HepG2 (cell line): ENCODE measurements at regions not wholly inside any gene's neighbourhood (a gene's known extent, or its start where the extent isn't known, plus 50 kb on each side); places are given as distances from the start of the nearest gene placed in this dataset.

Source experiments
- ATAC-seq: fragments of 200-7000 bp; cut with Tn5 transposase; 3 replicates; pipeline ENCODE4 v1.9.1; 2020; ENCODE audit warnings: mild to moderate bottlenecking, moderate library complexity
- BruUV-seq: library from RNA; stranded (reverse); fragments of 400-500 nt; replicated peaks from 2 replicates; lab custom pipeline; 2021; lab: Mats Ljungman, UMichigan
- CTCF ChIA-PET: fragments of 300-600 bp; formaldehyde crosslinking; extraction: SDS; loops from one replicate; lab custom pipeline; 2021; ENCODE audit warnings: low total read pairs, inconsistent platforms, low intra/inter-chr PET ratio; lab: Yijun Ruan, JAX
- POLR2A ChIA-PET: fragments of 350-600 bp; sonication (Branson Sonifier 250); formaldehyde crosslinking; loops from one replicate; lab custom pipeline; 2020; ENCODE audit warnings: antibody characterized with exemption, inconsistent platforms; lab: Yijun Ruan, JAX
- DNase-seq: peaks from one replicate; pipeline ENCODE4 v3.0.0-alpha.2; 2015; ENCODE audit warnings: low spot score
- FAIRE-seq: peaks from 3 replicates; lab custom pipeline; 2011; peaks lifted over from hg19 to GRCh38; lab: Jason Lieb, UNC
- H2AFZ ChIP-seq: one replicate; pipeline ENCODE4 v1.6.1; 2011; ENCODE audit warnings: low read length, inconsistent platforms
- H3K27ac ChIP-seq: fragments of 300-600 bp; 3 replicates; pipeline ENCODE4 v1.8.0; 2011; ENCODE audit warnings: mixed run types, mild to moderate bottlenecking, mixed read lengths, low read length, inconsistent platforms; ENCODE audit not compliant: insufficient read depth; ENCODE audit errors: extremely low read length
- H3K27me3 ChIP-seq, 2 experiments: fragments of 200-600 bp in 1 of 2; 2 replicates in 1 of 2; 3 replicates in 1 of 2; pipeline versions ENCODE4 v1.6.0 to v1.8.0; 2011; ENCODE audit warnings: low read length in 2 of 2, mild to moderate bottlenecking in 2 of 2, moderate library complexity in 2 of 2, inconsistent platforms in 1 of 2; ENCODE audit not compliant: insufficient read depth in 2 of 2, control insufficient read depth in 1 of 2
- H3K36me3 ChIP-seq, 2 experiments: fragments of 200-600 bp in 1 of 2; replicated peaks in 1 of 2; 2 replicates in 1 of 2; 3 replicates in 1 of 2; pipeline versions ENCODE4 v1.5.1 to v1.8.0; 2011; ENCODE audit warnings: low read length in 2 of 2, inconsistent platforms in 1 of 2; ENCODE audit not compliant: insufficient read depth in 2 of 2, control insufficient read depth in 1 of 2
- H3K4me1 ChIP-seq: 2 replicates; pipeline ENCODE4 v1.5.1; 2012; ENCODE audit warnings: low read length, inconsistent platforms; ENCODE audit not compliant: insufficient read depth
- H3K4me2 ChIP-seq: 2 replicates; pipeline ENCODE4 v1.6.0; 2011; ENCODE audit warnings: low read depth, low read length, inconsistent platforms
- H3K4me3 ChIP-seq, 3 experiments: fragments of 200-600 bp in 1 of 3; sonication (generic), shearing (Covaris generic) in 1 of 3; replicated peaks in 1 of 3; 2 replicates each; pipeline ENCODE4 v1.5.1; 2011 to 2016; ENCODE audit warnings: low read length in 3 of 3, inconsistent platforms in 2 of 3, low read depth in 2 of 3, mild to moderate bottlenecking in 2 of 3, control low read depth in 1 of 3, mixed read lengths in 1 of 3; ENCODE audit not compliant: insufficient read depth in 1 of 3
- H3K79me2 ChIP-seq: one replicate; pipeline ENCODE4 v1.6.1; 2011; ENCODE audit warnings: low read length, inconsistent platforms; ENCODE audit not compliant: insufficient read depth
- H3K9ac ChIP-seq: 2 replicates; pipeline ENCODE4 v1.6.0; 2011; ENCODE audit warnings: mild to moderate bottlenecking, low read depth, low read length, inconsistent platforms; ENCODE audit not compliant: insufficient read depth
- H3K9me3 ChIP-seq: 2 replicates; pipeline ENCODE4 v1.5.1; 2012; ENCODE audit warnings: mild to moderate bottlenecking, low read length
- H4K20me1 ChIP-seq: 2 replicates; pipeline ENCODE4 v1.6.0; 2011; ENCODE audit warnings: inconsistent platforms, mild to moderate bottlenecking, low read length, moderate library complexity; ENCODE audit not compliant: insufficient read depth
- ATF2 ChIP-seq: sonication (generic); formaldehyde crosslinking; IDR thresholded peaks from 2 replicates; pipeline ENCODE4 v1.4.0; 2020; ENCODE audit warnings: missing genetic modification reagents
- BRF2 ChIP-seq: sonication (generic); formaldehyde crosslinking; IDR thresholded peaks from 2 replicates; pipeline ENCODE4 v1.8.1; 2022; ENCODE audit warnings: mild to moderate bottlenecking, missing genetic modification reagents
- CBFB ChIP-seq: sonication (generic); formaldehyde crosslinking; IDR thresholded peaks from 2 replicates; pipeline ENCODE4 v1.4.0; 2020; ENCODE audit warnings: missing genetic modification reagents
- ELK4 ChIP-seq: sonication (generic); formaldehyde crosslinking; IDR thresholded peaks from 2 replicates; pipeline ENCODE4 v1.9.0; 2021; ENCODE audit warnings: missing genetic modification reagents, borderline replicate concordance
- FUBP1 ChIP-seq: sonication (generic); formaldehyde crosslinking; IDR thresholded peaks from 2 replicates; pipeline ENCODE4 v1.5.1; 2020; ENCODE audit warnings: missing genetic modification reagents, mild to moderate bottlenecking, borderline replicate concordance
- GTF3A ChIP-seq: sonication (generic); formaldehyde crosslinking; conservative IDR thresholded peaks from 2 replicates; pipeline ENCODE4 v1.4.0; 2020; ENCODE audit warnings: mild to moderate bottlenecking, missing genetic modification reagents
- HNRNPLL ChIP-seq: fragments of 200-400 bp; formaldehyde crosslinking; IDR thresholded peaks from 2 replicates; pipeline ENCODE4 v1.6.1; 2017; ENCODE audit warnings: mild to moderate bottlenecking, low read depth, low read length; ENCODE audit not compliant: poor library complexity, severe bottlenecking
- SMAD9 ChIP-seq: sonication (generic); formaldehyde crosslinking; IDR thresholded peaks from 2 replicates; pipeline ENCODE4 v1.5.1; 2020; ENCODE audit warnings: mild to moderate bottlenecking, missing genetic modification reagents
- ZFP1 ChIP-seq: IDR thresholded peaks from 2 replicates; pipeline ENCODE4 v1.6.1; 2016
- ZKSCAN8 ChIP-seq: IDR thresholded peaks from 2 replicates; pipeline ENCODE4 v1.6.1; 2016; ENCODE audit warnings: borderline replicate concordance, missing genetic modification reagents, missing compliant biosample characterization
- ZNF687 ChIP-seq: sonication (generic); formaldehyde crosslinking; IDR thresholded peaks from 2 replicates; pipeline ENCODE4 v1.5.1; 2020; ENCODE audit warnings: mild to moderate bottlenecking, missing genetic modification reagents, moderate library complexity
- ZNF703 ChIP-seq: sonication (generic); formaldehyde crosslinking; IDR thresholded peaks from 2 replicates; pipeline ENCODE4 v1.5.1; 2020; ENCODE audit warnings: missing genetic modification reagents, mild to moderate bottlenecking, moderate library complexity, borderline replicate concordance
- ZNF713 ChIP-seq: sonication (generic); formaldehyde crosslinking; IDR thresholded peaks from 2 replicates; pipeline ENCODE4 v1.4.0; 2020; ENCODE audit warnings: mild to moderate bottlenecking, missing genetic modification reagents
- ZSCAN30 ChIP-seq: sonication (generic); formaldehyde crosslinking; IDR thresholded peaks from 2 replicates; pipeline ENCODE4 v1.5.0; 2020; ENCODE audit warnings: mild to moderate bottlenecking, missing genetic modification reagents
- WGBS: methylation state at CpG from one replicate; pipeline ENCODE4 v1.1.6; 2017; ENCODE audit warnings: low lambda C conversion rate; 5-methylcytosine and 5-hydroxymethylcytosine counted together
- in situ Hi-C: cut with HindIII; loops from 2 replicates; pipeline ENCODE4 v1.10.0; 2017; ENCODE audit warnings: low pct_unique_long_range_greater_than_20kb; ENCODE audit not compliant: extremely low pct_ligation_motif_present
- intact Hi-C: fragments of 100-400 bp; cut with micrococcal nuclease; formaldehyde crosslinking; loops from one replicate; pipeline ENCODE4 v1.10.0; 2022; ENCODE audit not compliant: unreplicated experiment

- no peak for TF ChIP-seq BRF2 (CRISPR knock-in tag)
Observed at GRCh38 chr20:51946586-51946985, 144.3 kb upstream of the SALL4 start (continued).

- no peaks in the 10 kb centered on the region for H3K9me3 ChIP-seq
- ATAC-seq (no peak), FAIRE-seq (no peak), DNase-seq (no peak)
- no peaks in the 10 kb centered on the region for H3K79me2 ChIP-seq
- BruUV-seq = no TSS peak
- H2AFZ ChIP-seq = no peak overlapping the region
- H3K4me3 ChIP-seq = no peak overlapping the region
- WGBS = 77% methylated on average over 5 of the region's 5 CpGs
- H3K27me3 ChIP-seq = peaks cover 0 to 1% of the 10 kb centered on the region in 2 experiments; a peak in 1 of 5 replicates
- no peak overlapping the region for H3K9ac ChIP-seq
- ChIA-PET POLR2A (no interaction called here), CTCF (no interaction called here)
- in situ Hi-C loops = no loop called here
- H3K36me3 ChIP-seq = no peaks in the 10 kb centered on the region
- no peaks in the 10 kb centered on the region for H3K4me1 ChIP-seq
- no peak overlapping the region for H3K27ac ChIP-seq
- H3K4me2 ChIP-seq = no peak overlapping the region
- intact Hi-C loops = no loop called here
- H4K20me1 ChIP-seq = no peaks in the 10 kb centered on the region
- TF ChIP-seq ZSCAN30 (CRISPR knock-in tag) (no peak), ZNF703 (CRISPR knock-in tag) (no peak), ZNF713 (CRISPR knock-in tag) (no peak), ELK4 (CRISPR knock-in tag) (no peak), HNRNPLL (no peak), SMAD9 (CRISPR knock-in tag) (no peak), CBFB (CRISPR knock-in tag) (no peak), GTF3A (CRISPR knock-in tag) (no peak), ZKSCAN8 (CRISPR knock-in tag) (no peak), ZNF687 (CRISPR knock-in tag) (no peak), FUBP1 (no peak), ATF2 (no peak), ZFP1 (CRISPR knock-in tag) (no peak)
Observed at GRCh38 chr20:51945881-51946280, 143.6 kb upstream of the SALL4 start.
